H54 (cell line): ENCODE measurements at regions not wholly inside any gene's neighbourhood (a gene's known extent, or its start where the extent isn't known, plus 50 kb on each side); places are given as distances from the start of the nearest gene placed in this dataset.

ENCODE experiments used
- DNase-seq: peaks from one replicate; pipeline ENCODE4 v3.0.0; 2011; ENCODE audit warnings: low spot score, mixed read lengths; ENCODE audit not compliant: insufficient read length
- FAIRE-seq: peaks from 3 replicates; lab custom pipeline; 2011; peaks lifted over from hg19 to GRCh38; lab: Jason Lieb, UNC
- POLR2A ChIP-seq: IDR thresholded peaks from 2 replicates; pipeline ENCODE4 v1.6.1; 2011; ENCODE audit warnings: low read depth, mild to moderate bottlenecking, low read length

GRCh38 chr1:239283216-239283615 is 103.2 kb upstream of the CHRM3 start:
- DNase-seq = no peak
- FAIRE-seq = no peak
- no peak for TF ChIP-seq POLR2A

- FAIRE-seq (no peak), DNase-seq (no peak)
- no peak for TF ChIP-seq POLR2A
These were observed 104.0 kb upstream of the CHRM3 start for GRCh38 chr1:239282411-239282810.

GRCh38 chr1:239276051-239276450 is 110.3 kb upstream of the CHRM3 start:
- no peak for TF ChIP-seq POLR2A
- FAIRE-seq (no peak), DNase-seq (no peak)

GRCh38 chr1:239274242-239274830 is 112.0 kb upstream of the CHRM3 start:
- no peak for TF ChIP-seq POLR2A
- no peak for DNase-seq
- FAIRE-seq = no peak

GRCh38 chr1:239270509-239270908 is 115.9 kb upstream of the CHRM3 start:
- DNase-seq (no peak), FAIRE-seq (no peak)
- no peak for TF ChIP-seq POLR2A

GRCh38 chr1:239269706-239270105 is 116.7 kb upstream of the CHRM3 start:
- DNase-seq = no peak
- no peak for FAIRE-seq
- TF ChIP-seq POLR2A = no peak

GRCh38 chr1:239268941-239269340 is 117.4 kb upstream of the CHRM3 start:
- DNase-seq (no peak), FAIRE-seq (no peak)
- no peak for TF ChIP-seq POLR2A

- DNase-seq (no peak), FAIRE-seq (no peak)
- TF ChIP-seq POLR2A = no peak
These were observed 118.4 kb upstream of the CHRM3 start for GRCh38 chr1:239268007-239268406.

- no peak for DNase-seq
- no peak for TF ChIP-seq POLR2A
- FAIRE-seq = no peak
These were observed 122.6 kb upstream of the CHRM3 start for GRCh38 chr1:239263801-239264200.

GRCh38 chr1:239262538-239262937 is 123.8 kb upstream of the CHRM3 start:
- no peak for DNase-seq
- no peak for TF ChIP-seq POLR2A
- no peak for FAIRE-seq

GRCh38 chr1:239261521-239261920 is 124.8 kb upstream of the CHRM3 start:
- no peak for FAIRE-seq
- DNase-seq = no peak
- TF ChIP-seq POLR2A = no peak

GRCh38 chr1:239260842-239261241 is 125.5 kb upstream of the CHRM3 start:
- TF ChIP-seq POLR2A = no peak
- DNase-seq (no peak), FAIRE-seq (no peak)

GRCh38 chr1:239255628-239256160 is 130.7 kb upstream of the CHRM3 start:
- TF ChIP-seq POLR2A = no peak
- DNase-seq (no peak), FAIRE-seq (no peak)

- DNase-seq (no peak), FAIRE-seq (no peak)
- no peak for TF ChIP-seq POLR2A
These were observed 131.4 kb upstream of the CHRM3 start for GRCh38 chr1:239254999-239255398.

GRCh38 chr1:239253032-239253431 is 133.3 kb upstream of the CHRM3 start:
- DNase-seq (no peak), FAIRE-seq (peak; percentile 45)
- TF ChIP-seq POLR2A = no peak
